ENCODE measurements at regions not wholly inside any gene's neighbourhood (a gene's known extent, or its start where the extent isn't known, plus 50 kb on each side); places are given as distances from the start of the nearest gene placed in this dataset.
"Not testable (repeated sequence)": the region's sequence is repeated elsewhere in the genome, so short reads cannot be mapped to it uniquely, and the experiment has no call there.

- ATAC-seq (no peak), DNase-seq (no peak)
- Histone ChIP-seq H3K27ac (no peak overlapping the region), H3K36me3 (no peaks in the 10 kb centered on the region), H3K9me3 (no peaks in the 10 kb centered on the region), H3K4me1 (peaks cover 0 to 3% (median 0%) of the 10 kb centered on the region in 4 donors), H3K4me3 (no peak overlapping the region), H3K27me3 (no peaks in the 10 kb centered on the region)
- TF ChIP-seq CTCF (IDR thresholded peaks at IDR 0.05) (no peak), POLR2A (IDR thresholded peaks at IDR 0.05) (no peak)
- intact Hi-C loops (cut with DNase I), result no loop called here
These were observed 330.8 kb downstream of the UBE2NL start for GRCh38 chrX:144214651-144215050.

- no peaks in the 10 kb centered on the region for H3K27me3 ChIP-seq
- WGBS (ENCODE audit: insufficient coverage, low coverage, low lambda C conversion rate, missing lambda C conversion rate), result 4% methylated on average over 3 of the region's 4 CpGs
- intact Hi-C loops (cut with DNase I), result no loop called here
- TF ChIP-seq POLR2A (IDR thresholded peaks at IDR 0.05) (no peak), CTCF (IDR thresholded peaks at IDR 0.05) (peak in 3 of 4 donors; percentile 19 to 38 (median 32))
- H3K27ac ChIP-seq, result no peak overlapping the region
- DNase-seq (peak; percentile 55 to 81 (median 55)), ATAC-seq (peak; percentile 88 to 96 (median 92))
- no peak overlapping the region for H3K4me3 ChIP-seq
- no peaks in the 10 kb centered on the region for H3K36me3 ChIP-seq
- no peaks in the 10 kb centered on the region for H3K9me3 ChIP-seq
- H3K4me1 ChIP-seq, result peaks cover 0 to 3% (median 0%) of the 10 kb centered on the region in 4 donors
These were observed 335.2 kb downstream of the UBE2NL start for GRCh38 chrX:144219035-144219434.

- H3K27me3 ChIP-seq; H3K36me3 ChIP-seq; intact Hi-C loops (cut with DNase I); H3K9me3 ChIP-seq; H3K27ac ChIP-seq; DNase-seq; H3K4me1 ChIP-seq; H3K4me3 ChIP-seq; ATAC-seq: not testable (repeated sequence)
- 87% methylated on average over 6 of the region's 40 CpGs for WGBS (ENCODE audit: insufficient coverage, low coverage, low lambda C conversion rate, missing lambda C conversion rate)
These were observed 347.4 kb downstream of the UBE2NL start for GRCh38 chrX:144231116-144231785.

- no peaks in the 10 kb centered on the region for H3K36me3 ChIP-seq
- ATAC-seq (peak in 2 of 4 donors; percentile 53 to 69), DNase-seq (no peak)
- TF ChIP-seq CTCF (IDR thresholded peaks at IDR 0.05) (no peak), POLR2A (IDR thresholded peaks at IDR 0.05) (no peak)
- 29% methylated on average over 1 of the region's 1 CpG for WGBS (ENCODE audit: insufficient coverage, low coverage, low lambda C conversion rate, missing lambda C conversion rate)
- H3K27me3 ChIP-seq, result no peaks in the 10 kb centered on the region
- no peaks in the 10 kb centered on the region for H3K9me3 ChIP-seq
- H3K27ac ChIP-seq, result no peak overlapping the region
- H3K4me1 ChIP-seq, result no peaks in the 10 kb centered on the region
- H3K4me3 ChIP-seq, result no peak overlapping the region
- intact Hi-C loops (cut with DNase I), result no loop called here
These were observed 369.5 kb downstream of the UBE2NL start for GRCh38 chrX:144253356-144253755.

GRCh38 chrX:144259054-144259453 is 375.2 kb downstream of the UBE2NL start:
- 26% methylated on average over 3 of the region's 3 CpGs for WGBS (ENCODE audit: insufficient coverage, low coverage, low lambda C conversion rate, missing lambda C conversion rate)
- Histone ChIP-seq H3K27ac (no peak overlapping the region), H3K4me3 (no peak overlapping the region), H3K36me3 (no peaks in the 10 kb centered on the region), H3K4me1 (no peaks in the 10 kb centered on the region), H3K9me3 (no peaks in the 10 kb centered on the region), H3K27me3 (no peaks in the 10 kb centered on the region)
- intact Hi-C loops (cut with DNase I), result no loop called here
- TF ChIP-seq CTCF (IDR thresholded peaks at IDR 0.05), result no peak
- no peak for TF ChIP-seq POLR2A (IDR thresholded peaks at IDR 0.05)
- DNase-seq, result no peak
- no peak for ATAC-seq

Data from right lobe of liver (tissue), 6 donors.